ENCODE measurements at regions not wholly inside any gene's neighbourhood (a gene's known extent, or its start where the extent isn't known, plus 50 kb on each side); places are given as distances from the start of the nearest gene placed in this dataset.
"Not testable (repeated sequence)": the region's sequence is repeated elsewhere in the genome, so short reads cannot be mapped to it uniquely, and the experiment has no call there.

- no peak for DNase-seq (ENCODE audit: low spot score)
- intact Hi-C loops (cut with DNase I), result no loop called here
These were observed 184.1 kb upstream of the IRX5 start for GRCh38 chr16:54746596-54746995.

DNA sequence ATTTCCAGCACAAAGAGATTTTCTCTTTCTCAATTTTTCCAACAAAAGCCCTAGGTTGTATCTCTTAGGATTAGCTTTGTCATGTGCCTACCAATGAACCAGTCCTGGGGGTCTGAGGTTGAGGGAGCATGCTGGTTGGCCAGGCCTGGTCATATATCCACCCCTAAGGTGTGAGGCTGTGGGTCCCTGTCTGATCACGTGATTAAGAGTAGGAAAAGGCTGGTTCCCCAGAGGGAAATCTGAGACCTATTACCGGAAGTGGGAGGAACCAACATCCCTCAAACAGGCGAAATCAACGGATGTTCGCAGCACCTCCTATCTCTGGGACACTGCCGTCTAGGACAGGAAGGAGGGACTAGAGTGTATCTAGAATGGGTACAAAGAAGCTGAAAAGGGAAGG lies 185.7 kb upstream of the IRX5 start:
- no peak for DNase-seq (ENCODE audit: low spot score)
- intact Hi-C loops (cut with DNase I), result no loop called here

DNA sequence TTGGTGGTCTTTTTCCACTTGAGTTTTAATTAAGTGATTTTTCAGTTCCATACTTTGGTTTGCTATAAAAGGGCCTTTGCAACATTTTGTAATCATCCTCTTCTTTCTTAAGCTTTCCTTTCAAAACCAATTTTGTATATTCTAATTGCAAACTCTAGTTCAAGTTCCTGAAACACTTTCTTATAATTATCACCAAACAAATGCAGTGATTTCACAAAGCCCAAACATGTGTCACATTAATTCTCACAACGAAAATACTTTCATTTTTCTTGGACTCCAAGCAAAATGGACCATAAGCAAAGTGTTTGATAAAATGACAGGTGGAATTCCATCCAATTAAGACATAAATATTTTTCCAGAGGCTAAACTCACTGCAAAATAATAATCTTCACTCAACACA lies 188.2 kb upstream of the IRX5 start:
- DNase-seq (ENCODE audit: low spot score), result no peak
- intact Hi-C loops (cut with DNase I), result no loop called here

DNA sequence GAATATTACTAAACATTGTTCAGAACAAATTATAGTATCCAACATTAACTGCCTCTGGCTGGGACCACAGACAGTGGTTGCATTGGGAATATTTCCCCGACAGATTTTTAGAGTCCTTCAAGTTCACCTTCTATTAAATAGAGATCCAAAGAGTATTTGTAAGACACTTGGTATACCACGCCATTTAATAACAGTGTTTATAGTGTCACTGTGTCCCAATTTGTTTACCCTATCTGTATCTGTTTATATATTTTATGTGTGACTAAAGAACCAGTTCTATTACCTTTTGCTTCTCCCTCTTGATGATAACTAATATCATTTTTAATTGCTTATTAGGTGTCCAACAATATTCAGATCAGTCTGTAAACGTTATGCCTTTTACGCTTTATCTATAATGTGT lies 191.3 kb upstream of the IRX5 start:
- no peak for DNase-seq (ENCODE audit: low spot score)
- intact Hi-C loops (cut with DNase I), result no loop called here

DNA sequence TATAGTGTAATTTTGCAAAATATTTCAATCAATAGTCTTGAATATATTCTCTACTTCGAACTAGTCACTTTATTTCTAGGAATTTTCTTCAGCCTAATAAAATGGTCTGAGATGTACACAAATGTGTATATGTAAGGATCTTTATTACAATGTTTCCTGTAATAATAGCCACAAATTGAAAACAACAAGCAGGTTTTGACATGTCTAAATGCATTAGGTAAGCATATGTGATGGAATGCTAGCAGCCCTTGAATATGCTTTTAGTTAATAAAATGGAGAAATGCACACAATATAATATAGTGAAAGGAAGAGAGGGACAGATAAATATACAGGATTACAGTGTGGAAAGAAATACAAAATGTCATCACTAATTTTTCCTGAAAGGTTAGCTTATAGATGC lies 196.5 kb upstream of the IRX5 start:
- intact Hi-C loops (cut with DNase I), result no loop called here
- no peak for DNase-seq (ENCODE audit: low spot score)

DNA sequence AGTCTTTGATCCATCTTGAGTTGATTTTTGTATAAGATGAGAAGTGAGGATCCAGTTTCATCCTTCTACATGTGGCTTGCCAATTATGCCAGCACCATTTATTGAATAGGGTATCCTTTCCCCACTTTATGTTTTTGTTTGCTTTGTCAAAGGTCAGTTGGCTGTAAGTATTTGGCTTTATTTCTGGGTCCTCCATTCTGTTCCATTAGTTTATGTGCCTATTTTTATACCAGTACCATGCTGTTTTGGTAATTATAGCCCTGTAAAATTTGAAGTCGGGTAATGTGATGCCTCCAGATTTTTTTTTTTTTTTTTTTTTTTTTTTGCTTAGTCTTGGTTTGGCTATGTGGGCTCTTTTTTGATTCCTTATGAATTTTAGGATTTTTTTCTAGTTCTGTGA lies 203.0 kb upstream of the IRX5 start:
- intact Hi-C loops (cut with DNase I), result loop anchor here in 1 of 2 donors (2.0 kb wide), 1 partner anchor 77 kb away; no protein-coding TSS in a partner anchor

DNA sequence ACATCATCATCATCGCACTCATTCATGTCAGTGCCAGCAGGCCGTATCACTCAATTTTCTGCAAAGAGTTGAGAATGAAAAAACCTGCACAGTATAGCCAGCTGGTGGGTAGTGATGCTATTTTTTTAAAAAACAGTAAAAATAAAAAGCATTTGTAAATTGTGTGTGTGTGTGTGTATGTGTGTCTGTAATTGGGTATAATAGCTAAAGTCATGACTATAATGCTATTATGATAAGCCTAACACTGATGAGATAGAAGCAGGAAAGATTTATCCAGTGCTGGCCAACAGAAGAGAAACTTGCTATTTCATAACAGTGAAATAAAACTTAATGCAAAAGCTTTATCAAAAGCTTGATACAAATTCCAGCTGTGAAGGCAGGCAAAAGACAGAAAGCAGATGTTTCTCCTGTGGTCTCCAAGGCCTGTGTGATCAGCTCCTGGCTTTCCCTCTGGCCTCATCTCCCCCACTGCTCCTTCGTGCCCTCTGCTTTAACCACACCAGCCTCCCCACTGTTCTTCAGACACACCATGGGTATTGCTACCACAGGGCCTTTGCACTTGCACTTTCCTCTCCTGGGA lies 206.2 kb upstream of the IRX5 start:
- intact Hi-C loops (cut with DNase I), result no loop called here
- DNase-seq (ENCODE audit: low spot score), result no peak

More for the DNA sequence above, 203.0 kb upstream of the IRX5 start:
- not testable (repeated sequence) for DNase-seq (ENCODE audit: low spot score)

GRCh38 chr16:54722210-54722676 lies 208.4 kb upstream of the IRX5 start:
- intact Hi-C loops (cut with DNase I), result no loop called here
- DNase-seq (ENCODE audit: low spot score), result no peak

DNA sequence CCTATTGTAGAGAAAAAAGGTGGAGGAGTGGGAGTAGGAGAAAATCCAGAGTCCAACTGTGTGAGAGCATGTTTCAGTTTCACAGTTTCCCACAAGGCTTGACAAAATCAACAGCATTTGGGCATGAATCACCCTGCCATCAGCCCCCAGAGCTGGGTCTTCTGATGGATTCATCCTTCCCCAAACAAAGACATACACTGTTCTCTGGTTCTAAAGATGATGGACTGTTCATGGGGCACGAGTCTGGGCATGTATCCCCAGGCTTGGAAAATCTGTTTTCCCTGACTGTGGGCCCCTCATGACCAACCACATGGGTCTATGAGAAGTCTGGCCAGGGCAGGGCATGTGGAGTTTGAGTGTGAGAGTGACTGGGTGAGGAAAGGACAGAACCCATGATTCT lies 210.4 kb upstream of the IRX5 start:
- DNase-seq (ENCODE audit: low spot score), result no peak
- intact Hi-C loops (cut with DNase I), result no loop called here

- intact Hi-C loops (cut with DNase I), result no loop called here
- DNase-seq (ENCODE audit: low spot score), result no peak
These were observed 211.0 kb upstream of the IRX5 start for GRCh38 chr16:54719624-54720023.

- DNase-seq (ENCODE audit: low spot score), result no peak
- intact Hi-C loops (cut with DNase I), result no loop called here
These were observed 212.3 kb upstream of the IRX5 start for GRCh38 chr16:54718376-54718775.

DNA sequence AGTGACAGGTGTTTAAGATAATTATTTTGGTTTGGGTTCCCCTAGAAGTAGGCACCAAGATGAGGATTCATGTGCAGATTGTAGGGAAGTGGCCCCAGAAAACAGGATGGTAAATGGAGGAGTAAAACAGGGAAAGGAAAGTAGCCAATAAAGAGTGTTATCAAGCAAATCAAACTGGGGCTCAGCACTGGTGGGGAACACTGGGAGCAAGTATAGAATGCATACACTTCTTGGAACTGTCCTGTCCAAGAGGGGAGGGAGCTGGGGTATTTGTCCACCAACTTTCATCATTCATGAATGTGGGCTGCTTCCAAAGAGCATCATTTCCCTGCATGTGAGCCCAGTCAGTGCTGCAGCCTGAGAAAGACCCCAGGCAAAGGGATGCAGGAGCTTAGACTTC lies 215.7 kb upstream of the IRX5 start:
- intact Hi-C loops (cut with DNase I), result no loop called here
- DNase-seq (ENCODE audit: low spot score), result no peak

DNA sequence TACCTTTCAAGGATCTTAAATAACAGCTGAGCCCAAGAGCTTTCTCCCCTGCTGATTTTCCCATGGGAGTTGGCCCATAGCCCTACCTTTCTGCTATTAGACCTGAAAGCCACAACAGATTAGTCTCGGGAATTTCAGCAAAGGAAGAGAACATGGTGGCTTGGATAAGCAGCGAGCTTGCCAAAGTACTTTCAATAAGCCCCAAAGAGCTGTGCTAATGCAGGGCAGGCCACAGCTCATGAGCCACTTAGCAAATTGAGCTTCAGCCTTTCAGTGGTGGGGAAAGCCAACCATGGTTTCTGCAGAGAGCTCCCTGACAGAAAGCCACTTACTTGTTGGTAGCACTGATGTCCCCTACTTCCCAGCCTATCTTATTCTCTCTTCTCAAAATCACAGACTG lies 217.8 kb upstream of the IRX5 start:
- intact Hi-C loops (cut with DNase I), result no loop called here
- DNase-seq (ENCODE audit: low spot score), result no peak

DNA sequence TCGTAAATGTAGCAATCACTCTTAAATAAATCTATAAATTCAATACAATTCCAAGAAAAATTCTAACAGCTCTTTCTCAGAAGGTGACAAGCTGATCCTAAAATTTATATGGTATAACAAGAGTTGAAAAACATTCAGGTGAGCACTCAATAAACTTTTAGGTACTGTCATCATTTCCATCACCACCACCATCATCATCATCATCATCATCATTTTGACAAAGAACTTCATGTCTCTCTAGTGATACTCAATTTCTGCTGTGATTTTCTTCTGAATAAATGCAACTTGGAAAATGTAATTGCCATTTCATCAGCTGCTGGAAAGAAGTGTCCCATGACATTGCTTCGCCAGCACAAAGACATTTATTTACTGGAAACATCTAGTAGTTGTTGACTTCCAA lies 222.9 kb upstream of the IRX5 start:
- no peak for DNase-seq (ENCODE audit: low spot score)
- intact Hi-C loops (cut with DNase I), result loop anchor here in 1 of 2 donors (5.0 kb wide), 1 partner anchor 459 kb away; no protein-coding TSS in a partner anchor

DNA sequence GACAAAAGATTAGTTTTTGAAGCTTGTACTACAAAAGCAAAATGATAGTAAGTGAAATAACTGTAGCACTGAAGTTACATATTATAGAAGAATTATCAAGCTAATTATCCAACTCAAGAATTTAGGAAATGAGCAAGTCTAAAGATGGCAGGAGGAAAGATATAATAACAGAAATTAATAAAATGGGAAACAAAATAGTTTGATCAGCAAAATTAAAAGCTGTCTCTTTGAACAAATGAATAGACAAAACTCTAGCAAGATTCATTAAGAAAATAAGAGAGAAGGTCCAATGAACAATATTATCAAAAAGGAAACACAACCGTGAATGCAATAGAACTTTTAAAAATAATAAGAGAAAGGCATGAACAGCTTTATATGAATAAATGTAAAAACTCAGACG lies 224.3 kb upstream of the IRX5 start:
- no peak for DNase-seq (ENCODE audit: low spot score)
- intact Hi-C loops (cut with DNase I), result loop anchor here in 1 of 2 donors (5.0 kb wide), 1 partner anchor 461 kb away; no protein-coding TSS in a partner anchor

- no peak for DNase-seq (ENCODE audit: low spot score)
- intact Hi-C loops (cut with DNase I), result no loop called here
These were observed 227.3 kb upstream of the IRX5 start for GRCh38 chr16:54703339-54703738.

DNA sequence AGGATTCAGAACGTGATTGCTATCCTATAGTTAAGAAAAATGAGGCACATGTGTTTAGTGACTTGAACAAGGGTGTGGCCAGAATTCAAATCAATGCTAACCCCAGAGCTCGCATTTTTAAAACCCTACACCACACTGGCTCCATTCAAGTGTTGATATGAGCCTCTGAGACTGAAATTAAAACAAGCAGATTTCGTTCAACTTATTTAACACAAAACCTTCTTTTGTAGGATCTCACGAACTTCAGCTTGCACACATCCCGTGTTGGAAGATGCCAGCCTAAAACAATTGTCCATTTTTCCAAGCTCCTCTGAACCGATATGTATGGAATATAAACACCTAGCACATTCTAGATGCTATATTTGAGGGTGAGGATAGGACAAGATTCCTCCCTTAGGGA lies 231.0 kb upstream of the IRX5 start:
- DNase-seq (ENCODE audit: low spot score), result no peak
- intact Hi-C loops (cut with DNase I), result no loop called here

GRCh38 chr16:54697677-54698076 lies 233.0 kb upstream of the IRX5 start:
- DNase-seq (ENCODE audit: low spot score), result no peak
- intact Hi-C loops (cut with DNase I), result no loop called here

GRCh38 chr16:54696970-54697369 lies 233.7 kb upstream of the IRX5 start:
- intact Hi-C loops (cut with DNase I), result no loop called here

DNA sequence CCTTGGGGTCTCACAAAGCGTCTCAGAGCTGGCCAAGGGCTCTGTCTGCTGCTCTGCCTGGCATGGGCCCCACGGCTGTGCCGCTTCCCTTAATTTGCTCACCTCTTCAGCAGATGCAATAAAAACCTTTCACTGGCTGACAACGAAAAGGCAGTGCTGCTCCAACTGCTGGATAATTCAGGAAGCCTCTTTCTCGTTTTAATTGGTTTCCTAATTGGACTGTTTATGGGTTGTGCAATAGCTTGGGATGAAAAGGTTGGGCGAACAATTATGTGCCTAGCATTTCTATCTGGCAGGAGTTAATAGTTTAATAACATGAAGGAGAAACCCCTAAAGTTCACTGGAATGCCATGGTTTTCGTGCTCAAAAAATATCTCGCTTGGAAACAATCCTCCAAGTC lies 234.1 kb upstream of the IRX5 start:
- intact Hi-C loops (cut with DNase I), result no loop called here
- DNase-seq (ENCODE audit: low spot score), result no peak

More at GRCh38 chr16:54696970-54697369, 233.7 kb upstream of the IRX5 start:
- DNase-seq (ENCODE audit: low spot score), result no peak

GRCh38 chr16:54694651-54695050 lies 236.0 kb upstream of the IRX5 start:
- intact Hi-C loops (cut with DNase I), result no loop called here
- DNase-seq (ENCODE audit: low spot score), result no peak

GRCh38 chr16:54693864-54694263 lies 236.8 kb upstream of the IRX5 start:
- DNase-seq (ENCODE audit: low spot score), result no peak
- intact Hi-C loops (cut with DNase I), result no loop called here

All from posterior vena cava (tissue), 2 donors.